GM19240 (cell line): ENCODE measurements at regions not wholly inside any gene's neighbourhood (a gene's known extent, or its start where the extent isn't known, plus 50 kb on each side); places are given as distances from the start of the nearest gene placed in this dataset.

Experiments
- DNase-seq: peaks from one replicate; pipeline ENCODE4 v3.0.0; 2011; ENCODE audit warnings: low spot score; ENCODE audit not compliant: insufficient read length

DNA sequence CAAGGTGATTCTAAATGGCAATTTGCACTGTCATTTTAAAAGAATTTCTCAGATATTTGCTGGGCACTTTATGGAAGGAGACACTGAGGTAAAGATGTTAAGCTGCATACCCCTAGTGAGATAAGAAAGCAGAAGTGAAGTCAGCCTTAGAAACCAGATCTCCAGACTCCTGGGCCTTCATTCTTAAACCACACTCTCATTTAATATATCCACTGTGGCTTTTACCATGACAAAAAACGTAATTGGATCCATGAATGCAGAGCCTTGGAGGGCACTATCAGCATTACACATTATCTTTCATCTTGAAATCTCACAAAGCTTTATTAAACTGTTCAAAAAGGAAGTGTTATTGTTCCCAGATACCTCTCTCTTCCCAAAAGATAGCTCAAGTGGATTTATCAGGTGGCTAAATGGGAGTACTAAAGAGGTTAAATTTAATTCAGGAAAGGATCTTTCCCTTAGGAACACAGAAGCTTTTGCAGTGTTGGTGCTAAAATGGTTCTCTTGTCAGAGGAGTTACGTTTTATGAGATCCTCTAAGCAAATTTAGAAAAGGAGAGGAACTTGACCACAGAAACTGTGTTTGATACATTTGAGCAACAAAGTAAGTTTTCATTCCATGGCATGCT is 1060.4 kb downstream of the EFNB2 start:
- no peak for DNase-seq

DNA sequence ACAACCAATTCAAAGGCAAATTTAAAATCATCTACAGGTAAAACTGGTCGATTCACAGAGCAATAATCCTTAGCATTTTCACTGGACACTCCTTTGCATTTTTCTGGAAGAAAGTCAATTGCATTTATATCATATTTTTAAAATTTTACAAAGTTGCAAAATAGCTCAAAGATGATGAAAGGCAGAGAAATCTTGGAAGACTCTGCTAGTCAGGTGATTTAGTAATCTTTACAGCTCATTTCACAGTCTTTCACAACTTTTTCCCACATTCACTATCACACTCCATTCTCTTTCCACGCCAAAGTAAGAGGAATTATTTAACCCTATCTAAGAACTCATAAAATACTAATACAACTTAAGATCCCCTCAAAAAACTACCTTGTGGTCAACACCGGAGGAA is 1063.8 kb downstream of the EFNB2 start:
- no peak for DNase-seq

DNA sequence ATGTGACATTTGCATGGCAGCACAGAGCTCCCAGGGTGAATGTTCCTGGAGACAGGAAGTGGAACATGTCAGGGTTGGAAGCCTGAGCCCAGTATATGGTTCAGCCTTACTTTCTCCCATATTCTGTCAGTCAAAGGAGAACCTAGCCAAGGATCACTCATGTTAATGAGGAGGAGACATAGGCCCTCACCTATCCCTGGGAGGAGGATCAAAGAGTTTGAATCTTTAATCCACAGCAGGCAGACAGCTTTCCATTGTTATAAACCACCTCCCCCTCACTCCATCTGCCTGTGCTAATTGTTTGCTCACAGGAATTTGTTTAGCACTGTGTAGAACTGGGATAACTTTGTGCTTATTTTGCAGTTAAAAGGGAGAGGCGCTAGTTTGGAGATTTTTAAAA is 1069.1 kb downstream of the EFNB2 start:
- no peak for DNase-seq

DNA sequence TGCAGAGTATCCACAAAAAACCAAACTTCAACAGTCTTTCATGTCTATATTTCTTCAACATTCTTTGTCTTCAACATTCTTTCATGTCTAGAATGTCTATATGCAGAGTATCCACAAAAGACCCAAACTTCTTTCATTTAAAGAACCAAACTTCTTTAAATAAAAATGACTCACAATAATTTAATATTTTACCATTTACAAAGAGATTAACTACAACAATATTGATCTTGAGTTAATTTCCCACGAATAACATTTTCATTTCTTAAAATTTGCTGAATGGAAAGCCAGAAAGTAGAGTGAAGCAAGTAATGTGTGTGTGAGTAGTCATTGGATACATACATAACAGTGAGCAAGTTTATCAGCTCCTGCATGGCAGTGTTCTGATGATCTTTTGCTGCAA is 1069.7 kb downstream of the EFNB2 start, which contains the start of gene DAOA:
Gene DAOA, plus strand, starts transcription at position 301 of the 400 bp plus-strand sequence.
- DNase-seq = no peak

DNA sequence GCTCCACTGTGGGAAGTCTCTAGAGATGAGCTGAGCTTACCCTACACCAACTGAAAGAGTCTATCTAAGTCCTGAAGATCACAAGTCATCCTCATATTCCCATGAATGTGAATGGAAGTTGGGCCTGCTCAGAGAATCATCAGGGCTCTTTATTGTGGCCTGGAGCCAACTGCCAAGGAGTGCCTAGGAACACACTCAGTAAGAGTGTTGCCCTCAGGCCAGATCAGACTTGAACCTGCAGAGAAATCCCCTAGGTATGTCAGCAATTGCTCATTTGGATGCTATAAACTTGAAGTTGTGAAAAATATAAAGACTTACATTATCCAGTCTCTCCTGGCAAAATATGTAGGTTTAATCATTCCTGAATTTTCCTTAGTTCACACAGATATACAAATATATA is 1070.2 kb downstream of the EFNB2 start:
- no peak for DNase-seq

DNA sequence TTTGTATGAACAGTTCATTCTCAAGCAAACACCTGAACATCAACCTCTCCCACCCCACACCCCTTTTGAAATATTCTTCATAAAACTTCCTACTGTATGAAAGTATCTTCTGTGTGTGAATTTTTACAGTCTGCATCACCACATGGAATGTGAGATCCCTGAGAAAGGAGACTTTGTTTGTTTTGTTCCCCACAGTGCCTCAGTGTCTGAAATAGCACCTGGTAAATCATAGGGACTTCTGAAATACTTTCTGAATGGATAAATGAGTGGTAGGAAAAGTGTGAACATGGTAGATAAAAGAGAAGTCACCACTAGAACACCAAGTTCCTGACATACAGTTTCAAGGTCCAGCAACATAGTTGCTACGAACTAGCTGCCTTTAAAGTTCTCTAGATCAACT is 1071.2 kb downstream of the EFNB2 start:
- no peak for DNase-seq

DNA sequence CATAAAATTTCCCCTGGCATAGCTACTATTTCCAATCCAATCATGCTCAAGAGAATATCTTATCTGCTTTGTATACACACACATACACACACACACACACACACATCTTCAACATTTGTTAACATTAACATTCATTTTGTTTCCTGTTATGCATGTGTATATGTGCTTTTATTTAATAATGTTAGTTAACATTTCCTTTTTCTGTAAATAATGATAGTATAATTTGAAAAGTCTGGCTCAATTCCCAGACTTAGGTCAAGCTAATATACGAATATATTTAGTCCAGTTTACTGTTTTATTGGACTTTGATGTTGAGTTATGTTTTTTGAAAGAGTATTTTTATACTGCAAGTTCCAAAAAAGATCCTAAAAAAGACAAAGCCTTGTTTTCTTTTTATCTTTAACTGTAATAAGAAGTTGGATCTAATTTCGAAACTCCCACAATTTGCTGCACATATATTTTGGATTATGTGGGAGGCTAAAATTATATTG is 1072.4 kb downstream of the EFNB2 start:
- no peak for DNase-seq

DNA sequence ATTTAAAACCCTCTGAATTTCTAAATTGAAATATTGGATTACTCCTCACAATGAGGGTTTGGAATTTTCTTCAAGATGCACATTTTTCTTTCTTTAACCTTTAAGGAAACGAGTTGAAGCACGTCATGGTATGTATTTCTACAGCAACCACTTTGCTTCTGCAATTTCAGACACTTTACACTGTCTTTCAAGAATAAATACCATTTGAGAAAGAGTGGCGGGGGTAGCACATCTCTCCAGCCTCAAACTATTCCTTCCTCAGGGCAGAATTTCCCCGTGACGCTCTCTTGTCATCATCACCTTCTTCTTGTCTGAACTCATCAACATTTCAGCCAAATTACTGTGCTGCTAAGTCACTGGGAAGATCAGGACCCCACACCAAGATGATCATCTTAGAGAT is 1073.4 kb downstream of the EFNB2 start:
- no peak for DNase-seq

DNA sequence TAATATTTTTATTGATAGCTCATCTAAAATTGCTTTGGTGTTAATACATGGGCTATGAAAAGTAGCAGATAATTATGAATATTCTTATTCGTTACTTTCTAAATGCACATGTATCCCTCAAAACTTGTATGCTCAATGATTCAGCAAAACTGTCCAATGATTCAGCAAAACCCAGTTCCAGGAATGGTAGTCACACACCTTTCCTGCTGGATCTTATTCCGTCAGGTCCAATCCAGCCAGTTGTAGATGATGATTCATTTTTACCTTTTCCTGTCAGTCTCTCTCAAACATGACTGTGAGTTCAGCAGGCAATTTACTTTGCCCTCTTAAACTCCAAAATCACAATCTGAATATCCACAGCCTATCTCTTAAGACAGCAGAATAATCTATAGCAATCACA is 1082.6 kb downstream of the EFNB2 start:
- DNase-seq = no peak

DNA sequence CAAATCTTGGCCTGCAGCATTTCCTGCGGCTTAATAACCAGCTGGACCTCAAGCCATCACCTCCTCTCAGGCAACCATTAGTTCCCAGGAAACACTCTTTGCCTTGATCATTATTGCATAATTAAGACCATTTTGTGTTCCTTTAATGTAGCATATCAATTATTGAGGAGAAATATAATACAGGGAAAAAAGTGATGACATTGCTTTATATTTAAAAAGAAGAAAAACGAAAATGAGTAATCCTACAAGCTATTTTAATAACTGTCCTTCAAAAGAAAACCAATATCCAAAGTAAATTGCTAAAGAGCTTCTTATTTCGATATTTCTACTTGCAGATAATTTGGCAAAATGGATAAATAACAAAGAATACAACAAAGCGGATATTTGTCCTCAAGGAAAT is 1084.7 kb downstream of the EFNB2 start:
- no peak for DNase-seq

DNA sequence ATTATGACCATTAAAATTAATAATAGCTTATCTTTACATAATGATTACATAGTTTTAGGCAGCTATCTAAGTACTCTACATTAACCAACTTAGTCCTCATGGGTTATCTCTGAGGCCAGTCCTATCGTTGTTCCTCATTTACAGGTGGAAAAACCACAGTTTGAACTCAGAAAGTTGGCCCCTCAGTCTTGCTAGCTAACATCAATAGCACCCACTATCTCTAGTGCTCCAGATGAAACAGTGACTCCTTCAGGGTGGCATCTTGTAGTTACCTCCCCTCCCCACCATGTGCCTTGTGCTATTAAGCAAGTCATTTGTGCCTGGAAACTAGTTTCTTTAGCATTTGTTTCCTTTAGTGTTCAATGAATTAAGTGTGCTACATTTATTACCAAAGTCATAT is 1086.7 kb downstream of the EFNB2 start:
- no peak for DNase-seq

DNA sequence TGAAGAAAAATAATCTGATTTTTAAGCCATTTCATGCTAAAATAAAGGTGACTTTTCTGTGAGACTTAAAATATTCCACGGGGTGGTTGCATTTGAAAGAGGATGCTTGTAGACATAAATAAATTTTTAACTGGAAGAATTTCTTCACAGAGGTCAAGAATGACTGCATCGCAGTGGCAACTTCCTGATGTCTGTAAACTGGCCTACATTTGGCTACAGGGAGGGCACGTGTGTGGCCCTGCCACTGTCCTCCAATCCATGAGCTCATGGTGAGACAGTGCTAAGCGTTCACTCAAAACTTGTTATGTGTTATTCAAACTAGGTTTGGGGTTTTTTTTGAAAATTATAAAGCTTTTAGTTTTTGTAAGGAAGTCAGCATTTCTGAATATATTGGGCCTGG is 1089.3 kb downstream of the EFNB2 start:
- DNase-seq = no peak

DNA sequence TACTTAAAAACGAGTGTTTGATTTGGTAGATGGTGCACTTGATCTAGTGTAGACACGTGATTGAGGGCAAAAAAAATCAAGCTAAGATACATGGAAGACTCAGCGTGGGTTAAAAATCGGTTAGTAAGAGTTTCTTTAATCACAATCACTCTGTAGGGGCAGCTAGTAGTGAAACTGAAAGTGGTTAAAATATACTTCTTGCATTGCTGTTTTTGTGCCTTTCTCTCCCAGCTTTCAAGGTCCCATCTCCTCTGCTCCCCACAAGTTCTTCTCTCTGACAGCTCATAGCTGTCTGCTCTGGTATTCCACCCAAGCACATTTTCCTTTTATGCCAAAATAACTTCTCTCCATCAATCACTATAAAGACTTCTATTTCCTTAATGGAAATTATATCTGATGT is 1089.7 kb downstream of the EFNB2 start:
- no peak for DNase-seq

DNA sequence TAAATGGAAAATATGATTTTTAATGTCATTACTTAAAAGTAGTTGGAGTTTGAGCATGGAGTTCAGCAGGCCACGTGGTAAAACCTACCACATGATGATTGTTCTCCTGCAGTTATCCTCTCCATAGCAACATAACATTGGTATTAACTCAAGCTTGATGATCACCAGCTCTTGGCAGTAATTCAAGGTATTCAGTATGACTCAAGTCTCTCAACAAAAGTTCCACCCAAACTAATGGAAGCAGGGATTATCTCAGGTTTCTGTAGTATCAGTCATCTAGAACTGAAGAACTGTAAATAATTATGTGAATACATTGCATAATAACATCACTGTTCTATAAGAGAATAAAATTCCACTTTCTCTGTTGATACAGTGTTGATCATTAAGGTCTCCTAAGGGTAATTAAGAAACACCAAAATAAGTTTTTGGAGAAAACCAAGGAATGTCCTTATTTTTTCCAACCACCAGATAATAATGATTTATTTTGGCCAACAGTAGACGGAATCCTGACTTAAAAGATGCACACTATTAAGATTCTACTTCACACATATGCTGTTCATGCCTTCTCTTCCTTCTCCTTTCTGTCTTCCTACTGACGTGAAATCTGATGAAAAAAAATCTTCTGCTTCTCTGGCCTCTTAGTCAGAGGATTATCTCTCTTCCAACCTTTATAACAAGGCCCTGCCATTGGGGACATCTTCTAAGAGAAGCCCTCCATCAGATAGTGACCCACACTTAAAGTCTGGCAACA is 1092.3 kb downstream of the EFNB2 start:
- DNase-seq = no peak

DNA sequence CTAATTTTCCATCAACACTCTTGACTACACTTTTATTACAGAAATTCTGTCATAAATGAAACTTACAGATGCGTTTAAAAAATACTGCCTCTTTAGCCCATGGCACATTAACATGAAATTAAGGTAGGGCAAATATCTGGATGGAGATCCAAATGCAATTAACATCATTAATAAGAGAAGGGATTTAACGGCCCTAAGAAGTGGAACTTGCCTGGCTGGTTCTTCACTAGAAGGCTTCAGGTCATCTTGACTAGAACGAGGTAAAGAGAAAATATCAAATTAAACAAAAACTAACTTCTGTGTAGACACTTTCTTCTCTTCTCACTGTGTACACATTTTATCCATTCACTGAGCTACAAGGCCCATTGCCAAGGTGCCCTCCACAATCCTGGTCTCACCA is 1093.4 kb downstream of the EFNB2 start:
- no peak for DNase-seq

DNA sequence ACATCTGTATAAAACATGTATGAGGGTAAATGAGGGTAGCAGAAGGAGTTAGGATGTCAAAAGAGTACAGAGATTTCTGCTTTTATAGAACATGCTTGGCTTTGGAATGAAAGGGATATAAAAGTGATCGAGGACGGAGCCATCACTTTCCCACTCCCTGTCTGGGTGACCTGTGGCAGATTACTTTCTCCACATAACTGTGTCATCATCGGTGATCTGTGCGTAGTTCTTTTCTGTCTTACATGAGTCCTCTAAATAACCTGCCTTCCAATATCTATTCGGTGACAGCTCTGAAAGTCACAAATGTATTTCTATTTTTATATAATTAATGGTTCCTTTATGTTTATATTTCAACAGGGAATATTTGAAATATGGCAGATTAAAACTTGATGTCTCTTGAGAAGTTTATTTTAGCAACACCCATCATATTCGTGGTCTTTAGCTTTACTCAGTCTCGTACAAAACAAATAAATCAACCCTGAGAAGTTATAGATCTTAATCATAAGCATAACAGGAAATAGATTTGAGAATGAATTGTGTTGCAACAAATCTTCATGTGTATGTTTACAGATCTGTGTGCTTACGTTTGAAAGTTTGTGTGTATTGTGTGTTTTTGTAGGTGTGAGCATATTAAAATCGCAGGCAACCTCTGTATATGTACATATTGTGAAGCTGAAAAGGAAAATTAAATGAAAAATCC is 1094.3 kb downstream of the EFNB2 start:
- DNase-seq = no peak

DNA sequence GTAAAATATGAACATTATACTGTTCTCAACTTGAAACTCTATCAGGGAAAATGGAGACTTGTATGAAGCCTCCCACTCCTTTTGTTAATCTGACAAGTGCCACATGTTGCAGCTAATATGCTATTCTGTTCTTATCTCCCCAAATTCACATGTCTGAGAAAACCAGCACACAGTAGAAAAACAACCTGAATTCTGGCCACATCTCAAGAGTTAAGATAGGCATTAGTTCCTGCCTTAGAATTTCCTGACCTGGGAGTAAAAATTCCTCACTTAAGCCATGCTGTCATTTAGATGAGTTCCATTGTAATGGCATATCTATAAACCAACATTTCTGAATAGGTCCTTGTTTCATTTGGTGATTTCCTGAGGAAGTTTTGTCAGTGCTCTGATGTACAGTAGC is 1098.5 kb downstream of the EFNB2 start:
- DNase-seq = no peak

DNA sequence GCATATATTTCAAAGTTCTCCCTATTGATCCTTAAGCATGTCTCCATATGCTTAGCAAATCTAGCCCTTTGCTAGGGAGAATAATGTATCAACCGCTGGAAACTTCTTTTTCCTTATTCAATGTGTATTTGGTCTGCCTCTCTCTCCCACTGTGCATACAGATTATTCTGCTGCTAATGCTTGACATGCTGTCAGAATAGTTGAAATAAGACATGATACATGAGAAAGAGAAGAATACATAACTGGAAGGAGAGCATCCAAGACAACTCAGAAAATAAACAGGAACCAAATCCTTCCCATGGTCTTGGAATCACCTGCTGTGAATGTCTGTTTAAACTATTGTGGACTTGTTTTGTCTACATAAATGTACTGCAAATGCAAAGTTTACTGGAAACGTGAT is 1103.0 kb downstream of the EFNB2 start:
- no peak for DNase-seq

DNA sequence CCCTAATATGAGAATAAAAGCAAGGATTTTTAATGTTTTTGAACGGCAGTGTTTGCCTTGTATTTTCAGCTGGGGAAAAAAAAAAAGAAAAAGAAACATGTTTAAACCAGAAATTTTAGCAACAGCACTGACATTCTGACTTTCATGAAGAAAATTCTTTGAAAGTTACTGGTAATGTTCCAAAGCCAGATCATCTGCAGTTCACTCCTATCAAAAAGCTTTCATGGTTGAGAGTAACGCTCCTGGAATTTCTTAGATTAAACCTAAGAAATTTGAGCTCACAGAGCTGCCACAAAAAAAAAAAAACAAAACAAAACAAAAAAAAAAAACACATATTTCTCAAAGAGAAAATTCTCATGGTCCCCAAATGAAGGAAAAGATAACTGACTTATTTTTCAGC is 1106.7 kb downstream of the EFNB2 start:
- no peak for DNase-seq

DNA sequence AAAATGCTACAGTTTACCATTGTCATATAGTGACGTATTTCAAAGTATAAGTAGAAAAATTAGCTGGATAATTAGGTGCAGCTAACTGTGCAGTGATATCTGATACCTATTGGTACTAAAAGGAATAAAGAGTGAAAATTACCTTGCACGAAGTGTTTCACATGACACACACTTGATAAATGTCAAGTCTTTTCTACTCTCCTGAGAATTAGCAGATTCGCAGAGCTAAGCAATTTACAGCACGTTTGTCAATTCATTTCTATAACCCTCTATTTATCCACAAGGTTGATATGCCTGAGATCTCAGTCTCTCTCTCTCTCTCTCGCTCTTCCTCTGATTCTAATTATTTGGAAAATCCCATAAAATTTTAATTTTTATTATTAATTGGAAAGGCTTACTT is 1109.0 kb downstream of the EFNB2 start:
- no peak for DNase-seq

DNA sequence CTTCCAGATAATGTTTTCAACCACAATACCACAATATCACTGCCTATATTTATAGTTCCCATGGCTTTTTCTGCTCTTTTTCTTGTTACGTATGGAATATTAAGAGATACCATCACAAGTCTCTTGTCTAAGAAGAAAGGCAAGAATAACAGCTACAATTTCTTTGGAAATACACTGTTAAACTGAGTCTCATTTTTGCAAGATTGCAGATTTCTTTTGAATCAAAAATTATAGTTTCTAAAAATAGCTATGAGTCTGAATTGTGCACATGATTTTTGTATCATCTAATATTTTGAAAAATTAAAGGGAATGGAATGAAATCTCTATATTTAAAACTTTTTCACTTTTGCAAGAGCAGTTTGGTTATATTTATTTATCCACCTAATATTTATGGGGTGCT is 1120.8 kb downstream of the EFNB2 start:
- DNase-seq = no peak

DNA sequence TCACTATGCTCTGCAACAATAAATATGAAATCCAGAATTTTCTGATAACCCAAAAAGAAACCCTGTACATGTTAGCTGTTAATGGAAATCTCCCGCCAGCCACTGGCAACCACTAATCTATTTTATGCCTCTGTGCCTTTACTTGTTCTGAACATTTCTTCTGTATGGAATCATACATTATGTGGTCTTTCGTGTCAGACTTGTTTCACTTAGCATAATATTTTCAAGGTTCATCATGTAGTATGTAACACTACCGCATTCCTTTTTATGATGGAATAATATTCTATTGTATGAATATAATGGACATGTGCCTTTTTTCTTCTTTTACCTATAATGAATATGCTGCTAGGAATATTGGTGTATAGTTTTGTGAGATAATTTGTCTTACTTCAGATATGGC is 1123.3 kb downstream of the EFNB2 start:
- no peak for DNase-seq

DNA sequence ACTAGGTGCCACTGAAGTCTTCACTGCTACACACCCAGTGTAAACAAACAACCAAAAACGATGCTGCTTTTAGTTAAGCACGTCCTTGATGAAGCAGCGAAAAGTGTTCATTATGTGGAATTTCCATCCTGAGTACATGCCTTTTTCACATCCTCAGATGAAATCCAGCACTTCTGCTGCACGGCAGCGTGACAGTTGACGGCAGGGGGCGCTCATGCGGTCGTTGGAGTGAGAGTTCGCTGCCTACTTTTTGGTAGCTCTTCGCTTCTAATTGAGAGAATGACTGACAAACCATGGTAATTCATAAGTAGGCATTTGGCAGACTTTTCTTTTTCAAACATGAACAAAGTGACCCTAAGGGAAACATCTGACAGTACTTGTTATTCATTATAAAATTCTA is 1124.9 kb downstream of the EFNB2 start:
- no peak for DNase-seq
